GM18520 (cell line): ENCODE measurements at regions not wholly inside any gene's neighbourhood (a gene's known extent, or its start where the extent isn't known, plus 50 kb on each side); places are given as distances from the start of the nearest gene placed in this dataset.

ENCODE experiments used
- ATAC-seq: cut with Tn5 transposase; IDR thresholded peaks from one replicate; pipeline ENCODE4 v1.9.1; 2021; ENCODE audit not compliant: unreplicated experiment

DNA sequence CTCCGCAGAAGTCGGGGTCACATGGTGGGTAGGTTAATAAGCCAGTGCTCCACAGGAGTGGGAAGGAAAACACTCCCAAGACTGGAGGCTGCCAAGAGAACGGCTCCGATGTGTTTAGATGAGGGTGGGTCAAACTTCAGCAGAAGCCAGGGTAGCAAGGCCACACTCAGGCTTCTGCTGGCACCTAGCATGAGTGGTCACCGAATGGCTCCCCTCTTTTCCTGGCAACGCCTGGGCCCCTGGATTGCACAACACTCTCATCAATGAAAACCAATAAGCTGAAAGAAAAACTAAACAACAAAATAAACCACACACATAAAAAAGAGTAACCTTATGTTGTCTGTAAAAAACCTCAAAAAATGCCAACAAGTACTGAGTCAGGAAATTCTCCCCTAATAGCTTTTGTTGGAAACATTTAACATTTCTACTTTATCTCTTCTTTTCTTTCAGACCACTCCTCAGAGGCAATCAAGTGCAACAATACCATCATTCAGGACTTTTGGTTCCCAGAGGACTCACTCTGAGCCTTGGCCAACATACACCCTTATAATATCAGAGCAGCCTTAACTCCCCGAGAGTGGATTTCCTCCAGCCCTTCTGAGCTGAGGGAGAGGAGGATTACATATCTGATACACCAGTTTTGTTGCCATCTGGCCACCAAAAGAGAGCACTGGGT, 279.9 kb downstream of the ENC1 start:
- no peak for ATAC-seq

DNA sequence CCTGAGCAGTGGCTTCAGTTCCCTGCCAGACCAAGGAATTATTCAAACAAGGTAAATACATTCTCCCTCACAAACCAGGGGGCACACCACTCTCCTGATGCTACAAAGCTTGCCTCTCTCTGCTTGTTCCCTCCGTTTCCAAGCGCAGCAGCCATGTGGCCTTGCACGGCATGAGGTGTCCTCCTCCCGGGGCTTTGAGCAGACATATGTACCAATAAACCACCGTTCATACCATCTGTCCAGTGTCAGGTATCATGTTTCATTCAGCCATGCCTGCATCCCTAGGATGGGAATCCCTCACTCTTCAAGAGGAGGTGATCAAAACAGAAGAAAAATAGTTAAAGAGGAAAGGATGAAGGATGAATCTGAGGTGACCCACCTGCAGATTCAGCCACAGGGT, 282.7 kb downstream of the ENC1 start:
- no peak for ATAC-seq

DNA sequence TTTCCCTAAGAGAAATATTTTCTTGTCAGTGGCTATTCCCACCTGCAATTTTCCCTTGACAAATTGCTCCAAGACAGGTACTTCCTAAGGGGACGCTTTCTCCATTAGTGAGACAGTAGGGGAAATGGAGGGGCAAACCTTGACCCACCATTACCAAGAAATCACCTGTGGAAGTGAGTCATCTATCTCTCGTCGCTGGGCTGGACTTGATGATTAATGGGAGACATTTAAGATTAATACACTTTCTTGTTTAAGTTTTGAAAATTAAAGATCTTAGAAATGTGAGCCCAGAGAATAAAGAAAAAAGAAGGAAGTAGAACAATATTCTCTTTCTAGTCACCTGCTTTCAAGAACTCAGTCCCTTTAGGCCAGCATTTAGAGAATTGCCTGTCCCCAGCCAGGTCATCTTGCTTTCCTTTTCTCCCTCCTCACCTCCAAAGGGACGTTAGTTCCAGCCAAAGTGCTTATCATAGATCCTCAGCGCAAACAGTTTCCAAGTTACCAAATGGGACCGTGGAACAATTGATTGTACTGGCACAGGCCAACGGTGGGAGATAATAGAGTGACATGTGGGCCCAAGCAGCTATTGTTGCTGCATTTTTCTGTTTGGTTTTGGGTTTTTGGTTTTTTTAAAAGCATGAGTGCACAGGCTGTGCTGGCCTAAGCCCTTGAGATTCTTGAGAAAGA, 284.4 kb downstream of the ENC1 start:
- no peak for ATAC-seq

DNA sequence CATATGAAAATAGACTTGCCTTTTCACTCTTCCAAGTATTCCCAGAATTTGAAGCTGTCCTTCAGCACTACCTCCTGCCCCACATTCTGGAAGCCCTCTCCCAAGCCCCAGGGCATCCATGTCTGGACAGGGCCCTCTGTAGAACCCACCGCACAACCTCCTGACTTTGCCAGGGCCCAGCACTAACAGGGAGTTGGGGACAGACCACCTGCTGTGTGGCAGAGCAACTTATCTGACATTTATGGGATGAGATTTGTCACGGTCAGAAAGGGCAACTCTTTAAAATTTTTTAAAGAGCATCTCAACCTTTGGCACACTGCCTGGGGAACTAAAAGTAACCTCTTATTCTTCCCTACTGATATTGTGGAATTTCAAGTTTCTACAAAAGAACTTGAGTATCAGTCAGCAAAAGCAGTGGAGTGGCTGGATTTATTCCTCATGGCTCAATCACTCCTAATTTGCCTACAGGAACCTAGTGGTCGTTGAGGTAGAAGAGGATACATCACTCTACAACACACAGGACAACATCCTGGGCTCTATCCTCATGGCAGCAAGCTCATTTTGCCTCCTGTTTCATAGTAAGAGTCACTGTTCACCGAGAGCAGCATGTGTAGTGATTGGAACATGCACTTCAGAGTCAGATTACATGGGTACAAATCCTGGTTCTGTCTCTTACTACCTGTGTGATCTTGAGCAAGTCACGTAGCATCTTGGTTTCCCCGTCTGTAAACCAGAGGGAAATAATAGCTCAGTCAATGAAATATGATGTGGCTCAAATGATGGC, 285.3 kb downstream of the ENC1 start:
- no peak for ATAC-seq

DNA sequence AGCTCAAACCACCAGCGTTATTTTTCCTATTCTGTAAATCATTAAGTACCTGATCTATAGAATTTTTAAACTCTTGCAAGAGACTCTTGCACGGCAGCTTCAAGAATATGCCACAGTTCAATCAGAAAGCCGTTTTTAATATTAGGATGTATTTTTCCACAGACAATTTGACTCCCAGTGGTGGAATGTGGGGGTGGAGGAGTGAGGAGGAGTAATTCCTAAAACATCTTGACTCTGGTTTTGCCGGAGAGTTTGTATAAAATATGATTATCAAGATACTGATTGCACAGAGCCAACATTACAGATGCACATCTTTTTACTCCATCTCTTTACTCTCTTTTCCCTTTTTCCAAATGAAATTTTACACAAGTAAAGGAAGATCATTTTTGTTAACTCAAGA, 288.3 kb downstream of the ENC1 start:
- no peak for ATAC-seq

DNA sequence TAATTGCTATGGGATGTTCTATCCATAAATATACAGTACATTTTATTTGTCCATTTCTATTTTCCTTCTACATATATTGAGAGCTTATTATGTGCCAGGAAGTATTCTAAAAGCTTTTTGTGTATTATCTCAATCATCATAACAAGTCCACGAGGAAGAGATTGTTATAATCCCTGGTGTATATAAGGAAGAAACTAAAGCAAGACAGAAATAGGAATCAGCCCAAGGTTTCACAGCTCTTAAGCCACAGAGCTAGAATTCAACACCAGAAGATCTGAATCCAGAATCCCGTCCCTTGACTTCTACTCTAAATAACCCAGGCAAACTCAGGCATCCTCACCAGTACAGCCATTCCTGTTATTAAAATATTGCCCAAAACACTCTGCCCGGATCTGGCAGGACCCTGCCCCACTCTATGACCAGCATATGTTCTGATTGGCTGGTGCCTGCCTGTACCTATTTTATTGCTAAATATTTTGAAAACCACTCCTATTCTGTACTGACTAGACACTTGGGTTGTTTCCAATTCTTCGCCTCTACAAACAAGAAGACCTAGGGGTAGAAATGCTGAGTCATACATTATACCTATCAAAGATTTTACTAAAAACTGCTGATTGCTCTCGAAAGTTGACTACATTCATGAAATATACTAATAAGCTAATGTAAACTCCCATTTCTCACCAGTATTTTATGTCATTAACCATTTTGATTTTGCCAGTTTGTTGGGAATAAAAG, 297.4 kb downstream of the ENC1 start:
- ATAC-seq: no peak

DNA sequence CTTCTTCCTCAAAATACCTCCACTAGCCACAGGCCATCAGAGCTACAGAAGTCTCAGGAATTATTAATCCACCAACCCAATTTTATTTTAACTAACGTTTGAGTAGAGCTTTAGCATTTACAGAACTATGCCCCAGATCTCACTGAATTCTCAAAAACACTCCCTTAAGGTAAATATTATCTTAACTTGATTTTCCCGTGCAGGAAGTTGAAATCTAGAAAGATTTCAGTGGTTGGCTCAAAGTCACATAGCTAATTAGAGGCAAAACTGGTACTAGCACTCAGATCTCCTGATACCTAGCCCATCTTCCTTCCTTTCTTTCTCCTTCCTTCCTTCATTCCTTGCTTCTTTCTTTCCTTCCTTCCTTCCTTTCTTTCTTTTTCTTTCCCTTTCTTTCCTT, 298.3 kb downstream of the ENC1 start:
- ATAC-seq: no peak

DNA sequence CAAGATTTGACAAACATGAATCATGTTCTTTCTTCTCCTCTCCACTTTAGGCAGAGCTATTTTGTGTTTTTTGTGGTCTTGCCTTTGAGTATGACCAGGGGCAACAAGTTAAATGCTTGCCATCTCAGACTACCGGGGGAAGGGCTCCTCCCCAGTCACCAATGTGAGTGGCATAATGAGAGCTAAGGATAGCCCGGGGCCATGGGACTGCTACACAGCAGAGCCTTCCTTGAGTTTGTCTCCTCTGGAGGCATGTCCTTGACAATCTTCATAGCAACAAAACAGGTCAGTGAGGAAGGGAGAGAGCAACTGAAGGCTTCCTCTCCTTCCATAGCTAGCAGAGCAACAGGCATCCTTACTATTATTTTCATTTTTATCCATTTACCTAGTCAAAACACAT, 299.3 kb downstream of the ENC1 start:
- no peak for ATAC-seq

DNA sequence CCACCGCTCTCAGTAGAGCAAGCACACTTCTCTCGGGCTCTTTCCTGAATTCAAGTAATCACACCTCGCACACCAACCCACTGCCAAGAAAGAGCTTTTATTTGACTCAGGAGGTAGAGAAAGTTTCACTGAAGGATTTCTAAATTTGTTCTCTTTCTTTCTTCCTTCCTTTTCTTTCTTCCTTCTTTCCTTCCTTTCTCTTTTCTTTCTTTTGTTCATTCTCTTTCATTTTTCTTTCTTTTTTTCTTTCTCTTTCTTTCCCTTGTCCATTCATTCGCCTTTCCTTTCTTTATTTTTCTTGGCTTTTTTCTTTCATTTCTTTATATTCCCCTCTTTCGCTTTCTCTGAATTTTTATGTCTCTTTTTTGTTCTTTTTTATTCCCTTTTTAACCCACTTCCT, 300.1 kb downstream of the ENC1 start:
- ATAC-seq: no peak

DNA sequence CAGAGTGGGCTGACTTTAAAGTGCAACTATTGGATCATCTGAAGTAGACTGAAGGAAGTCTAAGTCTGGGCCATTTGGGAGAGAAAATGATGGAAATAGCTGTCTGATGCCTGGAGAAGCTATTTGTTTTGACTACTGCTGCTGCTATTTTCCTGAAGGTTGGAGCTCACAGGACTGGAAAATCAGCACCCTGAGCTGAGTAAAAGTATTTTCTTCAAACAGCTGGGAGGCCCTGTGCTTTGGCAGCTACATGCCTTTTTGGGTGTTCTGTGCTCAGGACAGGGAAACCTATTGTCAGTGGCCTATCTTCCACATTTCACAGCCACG, 302.6 kb downstream of the ENC1 start:
- no peak for ATAC-seq

DNA sequence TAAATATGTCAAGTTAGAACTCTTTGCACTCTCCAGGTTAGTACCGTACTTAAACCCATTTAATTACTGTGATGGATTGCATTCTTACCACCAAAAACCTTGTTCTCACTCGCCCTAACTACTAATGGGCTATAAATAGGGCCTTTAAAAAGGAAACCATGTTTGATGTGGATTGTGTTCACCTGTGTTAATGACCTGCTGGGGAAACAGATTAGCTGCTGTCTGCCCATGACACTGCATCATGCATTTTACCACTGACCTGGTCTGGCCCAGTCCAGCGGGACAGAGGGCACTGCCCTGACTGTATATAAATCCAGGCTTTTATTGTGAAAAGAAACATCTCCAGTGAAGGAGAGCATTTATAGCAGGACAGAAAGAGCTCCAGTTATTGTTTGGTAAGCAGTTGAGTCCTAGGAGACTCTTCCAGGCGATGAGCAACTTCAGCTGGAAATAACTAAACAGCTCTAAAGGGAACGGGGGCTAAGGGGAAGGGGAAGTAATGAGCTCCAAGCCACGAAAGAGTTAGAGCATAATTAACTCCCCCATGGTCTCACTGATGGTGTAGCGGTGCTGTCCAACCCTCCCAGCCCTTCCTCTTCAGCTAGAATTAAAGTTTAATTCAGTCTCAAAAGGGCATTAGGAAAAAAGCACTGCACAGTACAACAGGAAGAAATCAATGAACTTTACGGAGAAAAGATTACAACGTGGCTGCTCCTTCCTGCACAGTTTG, 303.1 kb downstream of the ENC1 start:
- ATAC-seq: no peak

DNA sequence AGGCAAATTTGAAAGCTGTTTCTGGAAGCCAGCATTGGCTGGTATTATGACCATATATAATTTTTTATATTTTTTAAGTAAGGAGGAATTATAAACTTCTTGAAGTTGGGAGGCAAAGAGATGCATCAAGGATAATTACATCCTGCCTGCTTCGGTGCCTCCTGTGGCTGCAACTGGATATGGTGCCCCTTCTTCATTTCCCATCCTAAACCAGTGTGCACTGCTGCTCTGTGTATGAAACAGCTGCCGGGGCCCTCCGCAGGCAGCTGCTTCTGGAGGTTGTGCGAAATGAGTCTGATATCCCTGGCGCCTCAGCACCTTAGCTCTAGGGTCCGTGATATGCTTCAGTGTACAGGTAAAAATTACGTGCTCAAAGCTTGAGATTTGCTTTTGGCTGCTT, 304.2 kb downstream of the ENC1 start:
- no peak for ATAC-seq

DNA sequence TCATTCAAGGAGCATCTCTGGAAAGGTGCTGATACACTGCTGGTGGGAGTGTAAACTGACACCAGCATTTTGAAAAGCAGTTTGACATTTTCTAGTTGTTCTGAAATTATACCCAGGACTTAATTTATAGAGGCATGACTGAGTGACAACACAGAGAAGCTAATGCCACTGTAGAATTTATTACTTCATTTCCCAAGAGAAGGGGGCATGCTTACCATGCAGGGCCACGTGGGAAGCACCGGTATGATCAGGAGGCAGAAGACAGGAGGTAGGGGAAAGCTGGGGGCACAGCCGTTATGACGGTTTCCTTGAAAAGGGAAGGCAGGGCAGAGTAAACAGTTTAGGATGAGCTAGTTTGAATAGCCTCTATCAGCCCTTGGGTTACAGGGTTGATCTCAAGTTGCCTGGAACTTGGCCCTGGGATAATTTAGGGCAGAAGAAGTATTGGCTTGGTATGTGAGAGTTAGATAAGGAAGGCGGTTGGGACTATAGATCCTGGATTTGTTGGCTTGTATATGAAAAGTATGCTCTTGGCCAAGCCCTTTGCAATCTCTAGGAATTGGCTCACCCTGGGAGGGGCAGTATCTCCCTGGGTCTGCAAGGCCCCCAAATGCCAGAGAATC, 305.7 kb downstream of the ENC1 start:
- ATAC-seq: no peak

DNA sequence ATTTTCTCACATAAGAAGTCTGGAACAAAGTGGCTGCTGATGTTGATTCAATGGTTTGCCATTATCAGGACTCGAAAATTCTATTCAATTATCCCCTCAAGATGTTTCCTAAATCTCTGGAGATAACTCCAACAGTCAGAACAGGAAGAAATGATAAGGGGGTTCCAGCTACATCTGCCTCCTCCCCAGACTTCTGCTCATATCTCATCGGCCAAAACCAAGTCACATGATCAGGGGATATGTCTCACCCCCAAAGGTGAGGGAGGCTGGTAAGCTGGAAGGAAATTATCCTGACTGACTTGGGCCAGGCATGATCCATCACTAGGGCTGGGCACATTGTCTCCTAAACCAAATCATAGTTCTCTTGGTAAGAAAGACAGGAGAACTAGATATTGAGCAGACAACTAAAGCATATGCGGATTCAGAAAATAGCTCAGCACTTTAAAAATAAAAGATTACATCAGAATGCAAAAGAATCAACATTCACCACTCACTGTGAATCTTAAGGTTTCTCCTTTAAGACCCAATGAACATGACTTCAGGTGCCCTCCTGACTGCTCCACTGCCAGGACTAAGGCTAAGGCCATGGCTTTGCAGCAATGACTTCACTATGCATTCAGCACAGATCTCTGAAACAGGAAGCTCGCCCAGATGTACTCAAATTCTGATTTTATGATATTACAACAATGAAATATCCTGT, 306.3 kb downstream of the ENC1 start:
- ATAC-seq: no peak

DNA sequence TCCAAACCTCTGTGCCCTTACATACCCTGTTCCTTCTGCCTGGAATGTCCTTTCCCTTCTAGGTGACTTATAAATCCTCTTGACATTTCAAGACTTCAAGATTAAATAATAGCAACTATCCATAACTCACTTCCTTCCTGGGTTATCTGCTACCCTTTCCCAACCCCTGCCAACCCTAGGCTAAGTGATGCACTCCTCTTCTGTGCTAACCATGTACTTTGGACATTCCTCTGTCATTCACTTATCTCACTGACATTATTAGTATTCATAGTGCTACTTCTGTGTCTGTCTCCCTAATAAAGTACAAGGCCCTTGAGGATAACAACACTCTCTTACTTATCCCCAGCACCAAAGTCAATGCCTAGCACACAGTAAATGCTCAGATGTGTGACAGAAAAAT, 307.1 kb downstream of the ENC1 start:
- ATAC-seq: no peak

DNA sequence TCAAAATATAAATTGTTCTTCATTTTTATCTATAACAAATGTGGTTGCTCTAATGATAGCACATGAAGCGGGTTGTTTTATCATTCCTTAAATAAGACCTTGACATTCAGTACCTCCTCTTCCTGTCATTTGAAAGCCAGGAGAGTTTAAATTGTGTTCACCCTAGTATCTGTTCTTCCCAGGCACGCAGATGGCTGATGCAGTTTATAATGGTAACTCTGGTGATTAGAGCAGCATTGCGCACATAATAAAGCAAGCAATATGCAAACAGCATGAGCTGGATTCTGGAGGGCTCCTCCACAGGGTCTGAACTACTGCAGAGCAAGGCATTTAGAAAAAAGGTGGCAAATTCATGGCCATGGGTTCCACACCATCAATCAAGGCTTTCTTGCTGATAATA, 307.8 kb downstream of the ENC1 start:
- no peak for ATAC-seq

DNA sequence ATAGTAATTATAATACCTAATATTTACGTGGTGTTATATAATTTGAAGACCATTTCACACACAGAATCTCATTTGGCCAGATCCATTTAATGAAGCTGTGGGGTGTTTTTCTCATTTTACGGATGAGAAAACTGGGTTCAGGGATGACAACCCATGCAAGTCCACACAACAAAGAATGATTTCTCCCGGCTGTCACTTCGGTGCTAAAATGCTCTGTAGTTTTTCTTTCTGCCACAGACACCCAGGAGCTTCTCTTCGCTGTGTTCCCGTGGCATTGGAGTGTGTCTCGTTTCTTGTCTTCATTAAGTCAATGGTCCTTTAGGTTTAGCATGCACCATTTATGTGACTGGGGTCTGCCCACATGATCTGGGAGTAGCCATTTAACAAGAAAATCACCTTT, 308.5 kb downstream of the ENC1 start:
- no peak for ATAC-seq

DNA sequence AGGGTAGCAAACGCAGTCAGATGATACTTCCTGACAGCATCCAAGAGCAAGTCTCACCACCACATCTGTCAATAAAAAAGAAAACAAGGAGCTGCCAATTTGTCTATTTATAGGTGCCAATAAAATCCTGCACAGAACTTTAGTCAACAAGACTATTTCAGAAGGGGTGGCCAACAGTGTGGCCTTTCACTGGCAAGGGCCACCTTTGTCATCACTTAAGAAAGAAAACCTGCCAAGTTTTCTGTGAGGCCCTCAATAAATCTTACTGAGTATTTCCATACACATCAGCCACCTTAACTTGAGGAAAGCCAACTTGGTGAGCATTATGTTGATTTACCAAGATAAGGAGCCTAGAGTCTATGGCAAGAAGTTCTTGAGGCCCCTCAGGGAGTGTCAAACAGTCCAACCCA, 312.3 kb downstream of the ENC1 start:
- no peak for ATAC-seq

DNA sequence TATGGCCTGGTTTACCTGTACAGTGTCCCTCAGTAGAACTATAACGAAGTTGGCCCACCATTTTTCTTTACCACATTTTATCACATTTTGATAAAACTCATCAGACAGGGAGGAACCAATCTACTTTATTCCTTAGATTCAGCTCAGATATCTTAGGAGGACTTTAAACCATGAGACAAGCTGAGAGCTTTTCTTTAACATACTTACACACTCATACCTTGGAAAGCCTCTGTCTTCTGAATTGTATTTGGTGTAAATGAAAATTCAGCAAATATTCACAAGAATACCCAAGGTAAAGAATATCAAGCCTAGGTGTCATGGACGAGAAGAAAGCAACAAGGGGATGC, 313.2 kb downstream of the ENC1 start:
- ATAC-seq: no peak
